ENCODE measurements at regions not wholly inside any gene's neighbourhood (a gene's known extent, or its start where the extent isn't known, plus 50 kb on each side); places are given as distances from the start of the nearest gene placed in this dataset.

DNA sequence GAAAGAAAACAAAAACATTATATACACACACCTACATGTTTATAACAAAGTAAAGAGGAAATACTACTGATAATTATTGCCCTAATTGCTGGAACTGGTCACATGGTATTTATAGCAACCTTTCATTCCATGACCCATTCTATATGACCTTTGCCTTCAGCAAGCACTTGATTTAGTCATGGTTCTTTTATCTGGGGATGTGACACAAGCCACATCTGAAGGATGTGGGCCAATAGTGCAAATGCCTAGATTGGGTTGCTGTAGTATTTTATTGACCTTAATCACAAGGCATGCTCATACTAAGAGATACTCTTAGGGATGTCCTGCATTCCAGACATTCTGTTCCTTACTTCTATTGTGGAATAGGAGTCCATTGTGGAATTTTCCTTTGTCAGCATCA is 723.5 kb upstream of the POM121L12 start:
- intact Hi-C loops (cut with DNase I, micrococcal nuclease), result no loop called here
- H3K36me3 ChIP-seq (ENCODE audit: insufficient read depth, low read length), result no peaks in the 10 kb centered on the region

DNA sequence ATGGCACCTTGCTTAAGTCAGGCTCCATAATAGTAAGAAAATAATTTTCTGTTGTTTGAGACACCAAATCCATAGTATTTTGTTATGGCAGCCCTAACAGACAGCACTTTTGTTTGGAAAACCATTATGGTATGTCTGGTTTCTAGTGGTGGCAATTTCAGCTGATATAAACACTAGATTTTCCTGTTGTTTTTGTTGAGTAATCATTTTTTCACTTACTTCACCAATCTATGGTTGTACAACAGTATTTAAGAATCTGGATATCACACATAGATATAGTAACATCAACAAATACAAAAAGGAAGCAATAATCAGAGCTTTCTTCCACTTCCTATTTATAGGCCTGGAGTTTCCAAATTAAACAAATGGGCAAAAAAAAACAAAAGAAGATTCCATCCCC is 725.8 kb upstream of the POM121L12 start:
- no peak overlapping the region for H3K27ac ChIP-seq (ENCODE audit: low read depth in 1 of 2, low read length in 2 of 2)
- TF ChIP-seq, protein P1, sequence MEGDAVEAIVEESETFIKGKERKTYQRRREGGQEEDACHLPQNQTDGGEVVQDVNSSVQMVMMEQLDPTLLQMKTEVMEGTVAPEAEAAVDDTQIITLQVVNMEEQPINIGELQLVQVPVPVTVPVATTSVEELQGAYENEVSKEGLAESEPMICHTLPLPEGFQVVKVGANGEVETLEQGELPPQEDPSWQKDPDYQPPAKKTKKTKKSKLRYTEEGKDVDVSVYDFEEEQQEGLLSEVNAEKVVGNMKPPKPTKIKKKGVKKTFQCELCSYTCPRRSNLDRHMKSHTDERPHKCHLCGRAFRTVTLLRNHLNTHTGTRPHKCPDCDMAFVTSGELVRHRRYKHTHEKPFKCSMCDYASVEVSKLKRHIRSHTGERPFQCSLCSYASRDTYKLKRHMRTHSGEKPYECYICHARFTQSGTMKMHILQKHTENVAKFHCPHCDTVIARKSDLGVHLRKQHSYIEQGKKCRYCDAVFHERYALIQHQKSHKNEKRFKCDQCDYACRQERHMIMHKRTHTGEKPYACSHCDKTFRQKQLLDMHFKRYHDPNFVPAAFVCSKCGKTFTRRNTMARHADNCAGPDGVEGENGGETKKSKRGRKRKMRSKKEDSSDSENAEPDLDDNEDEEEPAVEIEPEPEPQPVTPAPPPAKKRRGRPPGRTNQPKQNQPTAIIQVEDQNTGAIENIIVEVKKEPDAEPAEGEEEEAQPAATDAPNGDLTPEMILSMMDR (IDR thresholded peaks at IDR 0.05), result no peak
- Mint-ChIP-seq H3K9me3 (peaks cover 6% of the 10 kb centered on the region), H3K4me3 (no peak overlapping the region), H3K4me1 (ENCODE audit: low read depth) (no peaks in the 10 kb centered on the region), H3K27ac (no peak overlapping the region), H3K27me3 (no peaks in the 10 kb centered on the region), H3K36me3 (ENCODE audit: low read depth) (no peaks in the 10 kb centered on the region)
- peaks cover 0 to 12% of the 10 kb centered on the region in 2 experiments for H3K9me3 ChIP-seq (ENCODE audit: control insufficient read depth in 1 of 2, insufficient read depth in 1 of 2, low read length in 2 of 2)
- H3K4me3 ChIP-seq (ENCODE audit: low read length), result no peak overlapping the region
- no peaks in the 10 kb centered on the region for H3K36me3 ChIP-seq (ENCODE audit: insufficient read depth, low read length)
- intact Hi-C loops (cut with DNase I, micrococcal nuclease), result no loop called here
- no peak for DNase-seq
- no peaks in the 10 kb centered on the region for H3K4me1 ChIP-seq (ENCODE audit: insufficient read depth, low read length)
- ChIA-PET POLR2A (no interaction called here), CTCF (no interaction called here)
- no peaks in the 10 kb centered on the region for H3K27me3 ChIP-seq (ENCODE audit: control insufficient read depth in 1 of 2, insufficient read depth in 2 of 2, low read length in 2 of 2)
- ATAC-seq (ENCODE audit: poor library complexity), result no peak

More for the DNA sequence above, 723.5 kb upstream of the POM121L12 start:
- no peaks in the 10 kb centered on the region for H3K36me3 Mint-ChIP-seq (ENCODE audit: low read depth)
- peaks cover 6% of the 10 kb centered on the region for H3K9me3 Mint-ChIP-seq
- Histone ChIP-seq H3K4me3 (ENCODE audit: low read length) (no peak overlapping the region), H3K9me3 (ENCODE audit: control insufficient read depth in 1 of 2, insufficient read depth in 1 of 2, low read length in 2 of 2) (peaks cover 0 to 5% of the 10 kb centered on the region in 2 experiments), H3K4me1 (ENCODE audit: insufficient read depth, low read length) (no peaks in the 10 kb centered on the region), H3K27ac (ENCODE audit: low read depth in 1 of 2, low read length in 2 of 2) (no peak overlapping the region), H3K27me3 (ENCODE audit: control insufficient read depth in 1 of 2, insufficient read depth in 2 of 2, low read length in 2 of 2) (no peaks in the 10 kb centered on the region)
- H3K4me3 Mint-ChIP-seq, result no peak overlapping the region
- ATAC-seq (ENCODE audit: poor library complexity), result no peak
- H3K4me1 Mint-ChIP-seq (ENCODE audit: low read depth), result no peaks in the 10 kb centered on the region
- ChIA-PET CTCF (no interaction called here), POLR2A (no interaction called here)
- H3K27me3 Mint-ChIP-seq, result no peaks in the 10 kb centered on the region
- TF ChIP-seq, protein P1 (IDR thresholded peaks at IDR 0.05), result no peak
- no peak overlapping the region for H3K27ac Mint-ChIP-seq
- DNase-seq, result no peak

DNA sequence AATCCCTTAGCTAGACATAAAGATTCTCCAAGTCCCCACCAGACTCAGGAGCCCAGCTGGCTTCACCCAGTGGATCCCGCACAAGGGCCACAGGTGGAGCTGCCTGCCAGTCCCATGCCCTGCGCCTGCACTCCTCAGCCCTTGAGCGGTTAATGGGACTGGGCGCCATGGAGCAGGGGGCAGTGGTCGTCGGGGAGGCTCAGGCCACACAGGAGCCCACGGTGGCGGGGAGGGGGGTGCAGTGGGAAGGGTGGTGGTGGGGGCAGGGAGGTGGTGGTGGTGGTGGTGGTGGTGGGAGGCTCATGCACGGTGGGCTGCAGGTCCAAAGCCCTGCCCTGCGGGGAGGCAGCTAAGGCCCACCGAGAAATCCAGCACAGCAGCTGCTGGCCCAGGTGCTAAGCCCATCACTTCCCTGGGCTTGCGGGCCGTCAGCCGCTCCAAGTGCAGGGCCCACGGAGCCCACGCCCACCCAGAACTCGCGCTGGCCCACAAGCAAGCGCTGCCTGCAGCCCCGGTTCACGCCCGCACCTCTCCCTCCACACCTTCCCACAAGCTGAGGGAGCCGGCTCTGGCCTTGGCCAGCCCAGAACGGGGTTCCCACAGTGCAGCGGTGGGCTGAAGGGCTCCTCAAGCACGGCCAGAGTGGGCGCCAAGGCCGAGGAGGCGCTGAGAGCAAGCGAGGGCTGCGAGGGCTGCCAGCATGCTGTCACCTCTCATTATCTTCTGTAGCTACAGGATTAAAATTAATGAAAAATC is 732.5 kb upstream of the POM121L12 start:
- Histone ChIP-seq H3K4me3 (ENCODE audit: low read length) (no peak overlapping the region), H3K36me3 (ENCODE audit: insufficient read depth, low read length) (no peaks in the 10 kb centered on the region), H3K9me3 (ENCODE audit: control insufficient read depth in 1 of 2, insufficient read depth in 1 of 2, low read length in 2 of 2) (peaks cover 0 to 30% of the 10 kb centered on the region in 2 experiments), H3K27me3 (ENCODE audit: control insufficient read depth in 1 of 2, insufficient read depth in 2 of 2, low read length in 2 of 2) (no peaks in the 10 kb centered on the region), H3K27ac (ENCODE audit: low read depth in 1 of 2, low read length in 2 of 2) (no peak overlapping the region), H3K4me1 (ENCODE audit: insufficient read depth, low read length) (no peaks in the 10 kb centered on the region)
- TF ChIP-seq, protein P1 (IDR thresholded peaks at IDR 0.05), result no peak
- H3K4me1 Mint-ChIP-seq (ENCODE audit: low read depth), result peaks cover 6% of the 10 kb centered on the region
- H3K9me3 Mint-ChIP-seq, result no peaks in the 10 kb centered on the region
- H3K27ac Mint-ChIP-seq, result no peak overlapping the region
- ChIA-PET POLR2A (interaction anchor here (0.7 kb wide), 1 partner anchor 20 kb away, joined by 3 read pairs; no protein-coding TSS in a partner anchor), CTCF (interaction anchor here (0.6 kb wide), 1 partner anchor 47 kb away, joined by 3 read pairs; no protein-coding TSS in a partner anchor)
- H3K36me3 Mint-ChIP-seq (ENCODE audit: low read depth), result no peaks in the 10 kb centered on the region
- H3K27me3 Mint-ChIP-seq, result no peaks in the 10 kb centered on the region
- peak in 1 of 14 experiments; percentile 5 for DNase-seq
- no peak for ATAC-seq (ENCODE audit: poor library complexity)
- intact Hi-C loops (cut with DNase I, micrococcal nuclease), result loop anchor here in 1 of 2 experiments (5.0 kb wide), 1 partner anchor 49 kb away; no protein-coding TSS in a partner anchor
- H3K4me3 Mint-ChIP-seq, result no peak overlapping the region

All from CD4-positive, alpha-beta T cell (primary cell).